ENCODE measurements at regions not wholly inside any gene's neighbourhood (a gene's known extent, or its start where the extent isn't known, plus 50 kb on each side); places are given as distances from the start of the nearest gene placed in this dataset.

GRCh38 chr7:12814828-12815227 lies 127.4 kb downstream of the ARL4A start:
- TF ChIP-seq, protein P1, sequence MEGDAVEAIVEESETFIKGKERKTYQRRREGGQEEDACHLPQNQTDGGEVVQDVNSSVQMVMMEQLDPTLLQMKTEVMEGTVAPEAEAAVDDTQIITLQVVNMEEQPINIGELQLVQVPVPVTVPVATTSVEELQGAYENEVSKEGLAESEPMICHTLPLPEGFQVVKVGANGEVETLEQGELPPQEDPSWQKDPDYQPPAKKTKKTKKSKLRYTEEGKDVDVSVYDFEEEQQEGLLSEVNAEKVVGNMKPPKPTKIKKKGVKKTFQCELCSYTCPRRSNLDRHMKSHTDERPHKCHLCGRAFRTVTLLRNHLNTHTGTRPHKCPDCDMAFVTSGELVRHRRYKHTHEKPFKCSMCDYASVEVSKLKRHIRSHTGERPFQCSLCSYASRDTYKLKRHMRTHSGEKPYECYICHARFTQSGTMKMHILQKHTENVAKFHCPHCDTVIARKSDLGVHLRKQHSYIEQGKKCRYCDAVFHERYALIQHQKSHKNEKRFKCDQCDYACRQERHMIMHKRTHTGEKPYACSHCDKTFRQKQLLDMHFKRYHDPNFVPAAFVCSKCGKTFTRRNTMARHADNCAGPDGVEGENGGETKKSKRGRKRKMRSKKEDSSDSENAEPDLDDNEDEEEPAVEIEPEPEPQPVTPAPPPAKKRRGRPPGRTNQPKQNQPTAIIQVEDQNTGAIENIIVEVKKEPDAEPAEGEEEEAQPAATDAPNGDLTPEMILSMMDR (IDR thresholded peaks at IDR 0.05): no peak
- TF ChIP-seq POLR2A (IDR thresholded peaks at IDR 0.05) (no peak), EP300 (IDR thresholded peaks at IDR 0.05) (no peak), POLR2AphosphoS5 (IDR thresholded peaks at IDR 0.05) (no peak)
